CD4-positive, alpha-beta T cell (primary cell): ENCODE measurements at regions not wholly inside any gene's neighbourhood (a gene's known extent, or its start where the extent isn't known, plus 50 kb on each side); places are given as distances from the start of the nearest gene placed in this dataset.
"Not testable (repeated sequence)": the region's sequence is repeated elsewhere in the genome, so short reads cannot be mapped to it uniquely, and the experiment has no call there.

ENCODE experiments used
- ATAC-seq: fragments of 200-7000 bp; cut with Tn5 transposase; one replicate; pipeline ENCODE4 v1.10.0; 2022; ENCODE audit warnings: mild to moderate bottlenecking; ENCODE audit not compliant: poor library complexity
- CTCF ChIA-PET: fragments of 350-600 bp; sonication (Branson Sonifier 250); formaldehyde crosslinking; loops from one replicate; lab custom pipeline; 2021; ENCODE audit warnings: antibody characterized with exemption, inconsistent platforms; lab: Charles Lee
- POLR2A ChIA-PET: fragments of 350-600 bp; sonication (Branson Sonifier 250); formaldehyde crosslinking; loops from one replicate; lab custom pipeline; 2021; ENCODE audit warnings: antibody characterized with exemption, inconsistent platforms; lab: Charles Lee
- DNase-seq, 14 experiments: peaks; one replicate each; pipeline ENCODE4 v3.0.0-alpha.2; 2013 to 2020; ENCODE audit warnings: mixed read lengths in 2 of 14
- H3K27ac ChIP-seq, 2 donors: one replicate each; pipeline versions ENCODE4 v1.5.1 to v1.7.0; 2013; ENCODE audit warnings: low read length in 2 of 2, low read depth in 1 of 2, mild to moderate bottlenecking in 1 of 2
- H3K27me3 ChIP-seq, 2 experiments: 1 replicate in 1 of 2; 2 replicates in 1 of 2; pipeline versions ENCODE4 v1.6.1 to v1.7.0; 2013; ENCODE audit warnings: low read length in 2 of 2, control low read depth in 1 of 2, mild to moderate bottlenecking in 1 of 2, moderate library complexity in 1 of 2; ENCODE audit not compliant: insufficient read depth in 2 of 2, control insufficient read depth in 1 of 2
- H3K36me3 ChIP-seq: one replicate; pipeline ENCODE4 v1.6.1; 2013; ENCODE audit warnings: low read length, control low read depth; ENCODE audit not compliant: insufficient read depth
- H3K4me1 ChIP-seq: one replicate; pipeline ENCODE4 v1.6.1; 2013; ENCODE audit warnings: low read length, control low read depth; ENCODE audit not compliant: insufficient read depth
- H3K4me3 ChIP-seq: one replicate; pipeline ENCODE4 v1.5.1; 2013; ENCODE audit warnings: mild to moderate bottlenecking, low read length, moderate library complexity
- H3K9me3 ChIP-seq, 2 experiments: 1 replicate in 1 of 2; 2 replicates in 1 of 2; pipeline versions ENCODE4 v1.6.1 to v1.7.0; 2013; ENCODE audit warnings: low read length in 2 of 2, mild to moderate bottlenecking in 2 of 2, control low read depth in 1 of 2, moderate library complexity in 1 of 2; ENCODE audit not compliant: control insufficient read depth in 1 of 2, insufficient read depth in 1 of 2
- H3K27ac Mint-ChIP-seq: one replicate; pipeline ENCODE4 v1.8.0; 2020; ENCODE audit warnings: mixed read lengths
- H3K27me3 Mint-ChIP-seq: one replicate; pipeline ENCODE4 v1.8.0; 2021; ENCODE audit warnings: mixed read lengths
- H3K36me3 Mint-ChIP-seq: one replicate; pipeline ENCODE4 v1.8.0; 2021; ENCODE audit warnings: low read depth, mixed read lengths
- H3K4me1 Mint-ChIP-seq: one replicate; pipeline ENCODE4 v1.8.0; 2021; ENCODE audit warnings: low read depth, mixed read lengths
- H3K4me3 Mint-ChIP-seq: one replicate; pipeline ENCODE4 v1.8.0; 2020; ENCODE audit warnings: mild to moderate bottlenecking, mixed read lengths
- H3K9me3 Mint-ChIP-seq: one replicate; pipeline ENCODE4 v1.8.0; 2020; ENCODE audit warnings: mixed read lengths
- intact Hi-C, 2 experiments: fragments of 100-400 bp; cut with DNase I in 1 of 2; cut with micrococcal nuclease in 1 of 2; formaldehyde crosslinking; loops; one replicate each; pipeline versions ENCODE4 v1.15.1 to v1.9.0; 2023 to 2025; cut with DNase I, micrococcal nuclease
- TF ChIP-seq, protein P1 (sequence below): fragments of 200-600 bp; IDR thresholded peaks from one replicate; pipeline ENCODE4 v1.8.0; 2022; ENCODE audit warnings: antibody characterized with exemption, mild to moderate bottlenecking

DNA sequence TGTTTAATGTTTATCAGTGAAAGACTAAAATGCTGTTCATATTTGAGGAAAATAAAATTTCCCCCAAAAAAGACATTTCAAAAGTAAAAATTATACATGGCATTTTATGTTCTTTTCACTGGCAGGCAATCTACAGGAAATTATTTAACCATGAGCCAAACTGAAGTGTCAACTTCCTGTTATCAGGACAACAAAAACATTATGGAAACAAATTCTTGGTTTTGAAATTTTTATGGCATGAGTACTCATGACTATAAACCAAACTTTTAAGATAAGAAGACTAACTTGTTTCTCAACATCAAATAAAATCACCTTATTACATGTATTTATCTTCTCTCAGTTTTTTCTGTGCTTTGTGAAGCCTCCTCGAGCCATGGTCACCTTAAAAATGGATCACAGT is 698.6 kb downstream of the LTN1 start:
- Histone ChIP-seq H3K4me1 (no peaks in the 10 kb centered on the region), H3K36me3 (no peaks in the 10 kb centered on the region), H3K4me3 (no peak overlapping the region), H3K9me3 (peaks cover 0 to 12% of the 10 kb centered on the region in 2 experiments), H3K27me3 (no peaks in the 10 kb centered on the region), H3K27ac (no peak overlapping the region)
- CTCF ChIA-PET = no interaction called here
- H3K4me1 Mint-ChIP-seq = no peaks in the 10 kb centered on the region
- no peaks in the 10 kb centered on the region for H3K36me3 Mint-ChIP-seq
- ATAC-seq = no peak
- TF ChIP-seq, protein P1, sequence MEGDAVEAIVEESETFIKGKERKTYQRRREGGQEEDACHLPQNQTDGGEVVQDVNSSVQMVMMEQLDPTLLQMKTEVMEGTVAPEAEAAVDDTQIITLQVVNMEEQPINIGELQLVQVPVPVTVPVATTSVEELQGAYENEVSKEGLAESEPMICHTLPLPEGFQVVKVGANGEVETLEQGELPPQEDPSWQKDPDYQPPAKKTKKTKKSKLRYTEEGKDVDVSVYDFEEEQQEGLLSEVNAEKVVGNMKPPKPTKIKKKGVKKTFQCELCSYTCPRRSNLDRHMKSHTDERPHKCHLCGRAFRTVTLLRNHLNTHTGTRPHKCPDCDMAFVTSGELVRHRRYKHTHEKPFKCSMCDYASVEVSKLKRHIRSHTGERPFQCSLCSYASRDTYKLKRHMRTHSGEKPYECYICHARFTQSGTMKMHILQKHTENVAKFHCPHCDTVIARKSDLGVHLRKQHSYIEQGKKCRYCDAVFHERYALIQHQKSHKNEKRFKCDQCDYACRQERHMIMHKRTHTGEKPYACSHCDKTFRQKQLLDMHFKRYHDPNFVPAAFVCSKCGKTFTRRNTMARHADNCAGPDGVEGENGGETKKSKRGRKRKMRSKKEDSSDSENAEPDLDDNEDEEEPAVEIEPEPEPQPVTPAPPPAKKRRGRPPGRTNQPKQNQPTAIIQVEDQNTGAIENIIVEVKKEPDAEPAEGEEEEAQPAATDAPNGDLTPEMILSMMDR = no peak
- no peak for DNase-seq
- H3K4me3 Mint-ChIP-seq = no peak overlapping the region
- POLR2A ChIA-PET = no interaction called here
- intact Hi-C loops = no loop called here
- no peak overlapping the region for H3K27ac Mint-ChIP-seq
- H3K9me3 Mint-ChIP-seq = peaks cover 5% of the 10 kb centered on the region
- H3K27me3 Mint-ChIP-seq = no peaks in the 10 kb centered on the region

- no peaks in the 10 kb centered on the region for H3K27me3 Mint-ChIP-seq
- no peaks in the 10 kb centered on the region for H3K27me3 ChIP-seq
- H3K4me3 ChIP-seq = no peak overlapping the region
- no peaks in the 10 kb centered on the region for H3K36me3 Mint-ChIP-seq
- H3K36me3 ChIP-seq = no peaks in the 10 kb centered on the region
- ChIA-PET POLR2A (no interaction called here), CTCF (no interaction called here)
- no peak overlapping the region for H3K4me3 Mint-ChIP-seq
- TF ChIP-seq, protein P1 = no peak
- intact Hi-C loops = no loop called here
- H3K9me3 Mint-ChIP-seq = peaks cover 2% of the 10 kb centered on the region
- DNase-seq (no peak), ATAC-seq (no peak)
- no peaks in the 10 kb centered on the region for H3K4me1 Mint-ChIP-seq
- no peaks in the 10 kb centered on the region for H3K4me1 ChIP-seq
- H3K27ac ChIP-seq = no peak overlapping the region
- peaks cover 0 to 4% of the 10 kb centered on the region in 2 experiments for H3K9me3 ChIP-seq
- no peak overlapping the region for H3K27ac Mint-ChIP-seq
Observed at GRCh38 chr21:28283641-28284490, 708.8 kb downstream of the LTN1 start.

DNA sequence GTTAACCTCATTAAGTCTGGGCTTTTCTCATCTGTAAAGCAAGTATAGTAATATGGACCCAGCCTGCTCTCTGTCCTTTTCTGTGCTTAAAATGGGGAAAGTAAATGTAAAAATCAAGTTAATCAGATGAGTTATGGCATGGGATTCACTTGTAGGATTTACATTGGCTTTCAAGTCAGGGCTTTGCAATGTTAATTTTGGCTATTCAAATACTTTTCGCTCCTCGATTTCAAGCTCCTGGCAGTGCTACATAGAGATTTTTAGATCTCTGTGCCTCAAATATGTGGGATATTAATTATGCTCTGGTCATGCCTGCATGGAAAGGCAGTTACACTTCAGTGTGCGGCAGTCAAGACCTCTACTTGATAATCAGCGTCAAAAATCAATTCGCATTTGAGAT is 709.8 kb downstream of the LTN1 start:
- H3K36me3 Mint-ChIP-seq = no peaks in the 10 kb centered on the region
- CTCF ChIA-PET = no interaction called here
- intact Hi-C loops = no loop called here
- no peak for DNase-seq
- ATAC-seq = no peak
- peaks cover 2% of the 10 kb centered on the region for H3K9me3 Mint-ChIP-seq
- no peak overlapping the region for H3K27ac ChIP-seq
- no peaks in the 10 kb centered on the region for H3K27me3 Mint-ChIP-seq
- H3K27me3 ChIP-seq = no peaks in the 10 kb centered on the region
- H3K4me1 Mint-ChIP-seq = no peaks in the 10 kb centered on the region
- H3K4me1 ChIP-seq = no peaks in the 10 kb centered on the region
- TF ChIP-seq, protein P1 = no peak
- POLR2A ChIA-PET = no interaction called here
- no peaks in the 10 kb centered on the region for H3K36me3 ChIP-seq
- H3K4me3 Mint-ChIP-seq = no peak overlapping the region
- no peak overlapping the region for H3K27ac Mint-ChIP-seq
- H3K4me3 ChIP-seq = no peak overlapping the region
- H3K9me3 ChIP-seq = no peaks in the 10 kb centered on the region

GRCh38 chr21:28281357-28281756 is 711.3 kb downstream of the LTN1 start:
- H3K4me1 Mint-ChIP-seq, H3K27ac Mint-ChIP-seq, H3K4me3 Mint-ChIP-seq, H3K27me3 ChIP-seq, H3K4me3 ChIP-seq, DNase-seq, H3K27ac ChIP-seq, POLR2A ChIA-PET, H3K9me3 ChIP-seq, intact Hi-C loops, H3K27me3 Mint-ChIP-seq, H3K36me3 Mint-ChIP-seq, ATAC-seq, H3K4me1 ChIP-seq, CTCF ChIA-PET, H3K36me3 ChIP-seq, H3K9me3 Mint-ChIP-seq: not testable (repeated sequence)
